Right lobe of liver (tissue), 4 donors: ENCODE measurements at regions not wholly inside any gene's neighbourhood (a gene's known extent, or its start where the extent isn't known, plus 50 kb on each side); places are given as distances from the start of the nearest gene placed in this dataset.

Experiments
- POLR2A ChIP-seq: fragments of 450-650 bp; IDR thresholded peaks from one replicate; pipeline ENCODE4 v1.6.1; 2017; ENCODE audit warnings: antibody characterized with exemption, mild to moderate bottlenecking
- TF ChIP-seq, protein P1 (sequence below), 4 donors: fragments of 200-600 bp in 3 of 4; fragments of 450-650 bp in 1 of 4; IDR thresholded peaks; one replicate each; pipeline versions ENCODE4 v1.5.1 to v1.8.0; 2016 to 2022; ENCODE audit warnings: antibody characterized with exemption in 4 of 4, mild to moderate bottlenecking in 2 of 4
- donor health status: DM: no; HTN: no; CAD: no.
- donor health status: DM: no; HTN: no; CAD: no.
- donor health status: DM: no; HTN: yes; CAD: no.

DNA sequence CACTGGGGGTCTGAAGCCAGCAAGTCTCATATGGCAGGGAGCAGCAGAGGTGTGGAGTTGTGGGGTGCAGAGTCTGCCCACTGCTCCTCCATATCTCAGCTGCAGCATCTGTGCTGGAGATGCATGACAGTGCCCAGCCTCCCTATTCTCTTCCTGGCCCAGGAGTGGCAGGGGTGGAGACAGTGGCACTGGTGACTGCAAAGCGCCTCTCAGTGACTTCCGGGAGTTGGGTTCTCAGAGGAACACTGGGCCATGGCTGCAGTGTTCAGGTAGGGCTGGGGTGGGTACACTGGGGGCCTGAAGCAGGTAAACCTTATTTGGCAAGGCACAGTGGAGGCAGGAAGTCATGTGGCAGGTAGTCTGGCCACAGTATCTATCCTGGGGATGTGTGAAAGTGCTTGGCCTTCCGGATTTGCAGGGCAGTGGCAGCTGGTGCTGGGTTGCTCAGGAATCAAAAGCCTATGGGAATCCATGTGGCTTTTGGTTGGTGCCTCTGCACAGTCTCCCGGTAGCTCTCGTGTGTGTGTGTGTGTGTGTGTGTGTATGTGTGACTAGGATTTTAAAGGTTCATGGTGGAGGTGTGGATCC, 60.3 kb upstream of the THUMPD2 start:
- TF ChIP-seq, protein P1, sequence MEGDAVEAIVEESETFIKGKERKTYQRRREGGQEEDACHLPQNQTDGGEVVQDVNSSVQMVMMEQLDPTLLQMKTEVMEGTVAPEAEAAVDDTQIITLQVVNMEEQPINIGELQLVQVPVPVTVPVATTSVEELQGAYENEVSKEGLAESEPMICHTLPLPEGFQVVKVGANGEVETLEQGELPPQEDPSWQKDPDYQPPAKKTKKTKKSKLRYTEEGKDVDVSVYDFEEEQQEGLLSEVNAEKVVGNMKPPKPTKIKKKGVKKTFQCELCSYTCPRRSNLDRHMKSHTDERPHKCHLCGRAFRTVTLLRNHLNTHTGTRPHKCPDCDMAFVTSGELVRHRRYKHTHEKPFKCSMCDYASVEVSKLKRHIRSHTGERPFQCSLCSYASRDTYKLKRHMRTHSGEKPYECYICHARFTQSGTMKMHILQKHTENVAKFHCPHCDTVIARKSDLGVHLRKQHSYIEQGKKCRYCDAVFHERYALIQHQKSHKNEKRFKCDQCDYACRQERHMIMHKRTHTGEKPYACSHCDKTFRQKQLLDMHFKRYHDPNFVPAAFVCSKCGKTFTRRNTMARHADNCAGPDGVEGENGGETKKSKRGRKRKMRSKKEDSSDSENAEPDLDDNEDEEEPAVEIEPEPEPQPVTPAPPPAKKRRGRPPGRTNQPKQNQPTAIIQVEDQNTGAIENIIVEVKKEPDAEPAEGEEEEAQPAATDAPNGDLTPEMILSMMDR (IDR thresholded peaks at IDR 0.05), result no peak
- TF ChIP-seq POLR2A, result no peak
